Lower leg skin (tissue), 3 donors: ENCODE measurements at regions not wholly inside any gene's neighbourhood (a gene's known extent, or its start where the extent isn't known, plus 50 kb on each side); places are given as distances from the start of the nearest gene placed in this dataset.

Experiments used
- CTCF ChIP-seq, 3 donors: fragments of 450-650 bp; IDR thresholded peaks; one replicate each; pipeline ENCODE4 v1.5.1; 2016; ENCODE audit warnings: antibody characterized with exemption in 3 of 3, mild to moderate bottlenecking in 3 of 3, moderate library complexity in 2 of 3
- POLR2A ChIP-seq, 2 donors: fragments of 450-650 bp; IDR thresholded peaks; one replicate each; pipeline ENCODE4 v1.6.1; 2016 to 2017; ENCODE audit warnings: antibody characterized with exemption in 2 of 2, mild to moderate bottlenecking in 1 of 2, moderate library complexity in 1 of 2

GRCh38 chr10:2399482-2399881 lies 662.2 kb upstream of the ADARB2 start:
- TF ChIP-seq CTCF (IDR thresholded peaks at IDR 0.05) = no peak
- TF ChIP-seq POLR2A (IDR thresholded peaks at IDR 0.05) = no peak
